Endothelial cell of umbilical vein (primary cell): ENCODE measurements at regions not wholly inside any gene's neighbourhood (a gene's known extent, or its start where the extent isn't known, plus 50 kb on each side); places are given as distances from the start of the nearest gene placed in this dataset.
"Not testable (repeated sequence)": the region's sequence is repeated elsewhere in the genome, so short reads cannot be mapped to it uniquely, and the experiment has no call there.

ENCODE experiments used
- BruUV-seq: library from RNA; stranded (reverse); fragments of 400-500 nt; replicated peaks from 2 replicates; lab custom pipeline; 2021; lab: Mats Ljungman, UMichigan
- CTCF ChIA-PET: fragments of 300-600, 350-600 bp; sonication (Branson Sonifier 250); formaldehyde crosslinking; loops from one replicate; lab custom pipeline; 2021; ENCODE audit warnings: antibody characterized with exemption, inconsistent platforms; lab: Charles Lee
- POLR2A ChIA-PET: fragments of 300-600, 350-600 bp; sonication (Branson Sonifier 250); formaldehyde crosslinking; loops from one replicate; lab custom pipeline; 2021; ENCODE audit warnings: antibody characterized with exemption, inconsistent platforms; lab: Charles Lee
- DNase-seq: peaks from one replicate; pipeline ENCODE4 v3.0.0-alpha.2; 2011; ENCODE audit warnings: low read depth, low spot score
- FAIRE-seq: peaks from 2 replicates; lab custom pipeline; 2011; peaks lifted over from hg19 to GRCh38; lab: Jason Lieb, UNC
- H2AFZ ChIP-seq: 2 replicates; pipeline ENCODE4 v1.6.0; 2012; ENCODE audit warnings: low read depth, low read length, control low read depth, inconsistent platforms
- H3K27ac ChIP-seq: 2 replicates; pipeline ENCODE4 v1.5.1; 2011; ENCODE audit warnings: low read depth, mild to moderate bottlenecking, control low read depth, low read length, moderate library complexity; ENCODE audit not compliant: insufficient read depth
- H3K27me3 ChIP-seq, 2 experiments: 2 replicates each; pipeline versions ENCODE4 v1.6.0 to v1.6.1; 2011; ENCODE audit warnings: low read length in 2 of 2, mixed read lengths in 1 of 2; ENCODE audit not compliant: control insufficient read depth in 2 of 2, insufficient read depth in 2 of 2
- H3K36me3 ChIP-seq, 2 experiments: 2 replicates in 1 of 2; 3 replicates in 1 of 2; pipeline ENCODE4 v1.5.1; 2011; ENCODE audit warnings: low read length in 2 of 2, mild to moderate bottlenecking in 1 of 2, moderate library complexity in 1 of 2; ENCODE audit not compliant: control insufficient read depth in 2 of 2, insufficient read depth in 2 of 2; ENCODE audit errors: extremely low read depth in 1 of 2
- H3K4me1 ChIP-seq: 3 replicates; pipeline ENCODE4 v1.5.1; 2011; ENCODE audit warnings: mild to moderate bottlenecking, low read length; ENCODE audit not compliant: control insufficient read depth, insufficient read depth; ENCODE audit errors: extremely low read depth
- H3K4me2 ChIP-seq: 2 replicates; pipeline ENCODE4 v1.6.1; 2011; ENCODE audit warnings: low read length, control low read depth, mixed read lengths; ENCODE audit not compliant: insufficient read depth
- H3K4me3 ChIP-seq, 3 experiments: fragments of 200-600 bp in 1 of 3; sonication (generic), shearing (Covaris generic) in 1 of 3; replicated peaks in 1 of 3; 2 replicates each; pipeline ENCODE4 v1.5.1; 2011 to 2016; ENCODE audit warnings: control low read depth in 3 of 3, low read length in 3 of 3, mild to moderate bottlenecking in 2 of 3, inconsistent platforms in 1 of 3, low read depth in 1 of 3, moderate library complexity in 1 of 3; ENCODE audit not compliant: insufficient read depth in 1 of 3
- H3K79me2 ChIP-seq: 2 replicates; pipeline ENCODE4 v1.6.0; 2012; ENCODE audit warnings: low read length, inconsistent platforms; ENCODE audit not compliant: control insufficient read depth, insufficient read depth
- H3K9ac ChIP-seq: replicated peaks from 2 replicates; pipeline ENCODE3; 2011; ENCODE audit warnings: low read length, control low read depth; ENCODE audit not compliant: insufficient read depth; ENCODE audit errors: extremely low read depth
- H3K9me1 ChIP-seq: replicated peaks from 3 replicates; pipeline ENCODE4 v1.6.0; 2011; ENCODE audit warnings: mild to moderate bottlenecking, low read length; ENCODE audit not compliant: control insufficient read depth, insufficient read depth; ENCODE audit errors: extremely low read depth
- H3K9me3 ChIP-seq: replicated peaks from 2 replicates; pipeline ENCODE4 v1.5.1; 2012; ENCODE audit warnings: low read length, inconsistent platforms; ENCODE audit not compliant: control insufficient read depth, insufficient read depth
- H4K20me1 ChIP-seq: replicated peaks from 2 replicates; pipeline ENCODE3; 2011; ENCODE audit warnings: mild to moderate bottlenecking, low read length; ENCODE audit not compliant: control insufficient read depth, insufficient read depth; ENCODE audit errors: extremely low read depth
- FOS ChIP-seq: IDR thresholded peaks from 2 replicates; pipeline ENCODE4 v1.6.1; 2011; ENCODE audit warnings: mild to moderate bottlenecking, low read length, moderate library complexity, borderline replicate concordance; ENCODE audit not compliant: insufficient read depth
- GATA2 ChIP-seq: IDR thresholded peaks from 2 replicates; pipeline ENCODE4 v1.7.0; 2011; ENCODE audit warnings: low read depth, mild to moderate bottlenecking, moderate library complexity, mixed read lengths, low read length; ENCODE audit not compliant: insufficient read length, insufficient read depth
- dilution Hi-C: fragments of 300-500 bp; cut with MboI; formaldehyde crosslinking; loops from one replicate; pipeline ENCODE4 v1.15.0; 2019; ENCODE audit warnings: low sequenced_read_pairs; ENCODE audit not compliant: extremely low pct_ligation_motif_present
- intact Hi-C: fragments of 100-400 bp; cut with micrococcal nuclease; formaldehyde crosslinking; loops from one replicate; pipeline ENCODE4 v1.10.0; 2022

GRCh38 chr15:72844067-72844466, 60.5 kb upstream of the ADPGK start:
- FAIRE-seq: no peak
- TF ChIP-seq FOS (no peak), GATA2 (no peak)
- no peak for DNase-seq
- H3K4me2 ChIP-seq: no peak overlapping the region
- intact Hi-C loops (no loop called here), dilution Hi-C loops (no loop called here)
- no peak overlapping the region for H3K27ac ChIP-seq
- CTCF ChIA-PET: no interaction called here
- no peaks in the 10 kb centered on the region for H3K79me2 ChIP-seq
- POLR2A ChIA-PET: no interaction called here
- H3K9ac ChIP-seq: no peak overlapping the region
- no peaks in the 10 kb centered on the region for H3K4me1 ChIP-seq
- no peaks in the 10 kb centered on the region for H3K9me1 ChIP-seq
- no TSS peak for BruUV-seq
- H3K36me3 ChIP-seq: no peaks in the 10 kb centered on the region
- no peak overlapping the region for H3K4me3 ChIP-seq
- H3K9me3 ChIP-seq: no peaks in the 10 kb centered on the region
- peaks cover 0 to 2% of the 10 kb centered on the region in 2 experiments for H3K27me3 ChIP-seq
- no peak overlapping the region for H2AFZ ChIP-seq
- no peaks in the 10 kb centered on the region for H4K20me1 ChIP-seq

- H3K79me2 ChIP-seq, H3K36me3 ChIP-seq, H4K20me1 ChIP-seq, H3K4me3 ChIP-seq, H3K9me3 ChIP-seq, H2AFZ ChIP-seq, FAIRE-seq, BruUV-seq, H3K9me1 ChIP-seq, DNase-seq, H3K4me1 ChIP-seq, H3K27ac ChIP-seq, dilution Hi-C loops, H3K9ac ChIP-seq, H3K4me2 ChIP-seq, intact Hi-C loops, CTCF ChIA-PET, H3K27me3 ChIP-seq, POLR2A ChIA-PET: not testable (repeated sequence)
Measured at GRCh38 chr15:72843340-72843739, 59.8 kb upstream of the ADPGK start.
